CD14-positive monocyte (primary cell): ENCODE measurements at regions not wholly inside any gene's neighbourhood (a gene's known extent, or its start where the extent isn't known, plus 50 kb on each side); places are given as distances from the start of the nearest gene placed in this dataset.
A peak's percentile ranks its signal among the peaks of the same experiment; 100 is the strongest.

Experiments
- DNase-seq, 3 donors: peaks; one replicate each; pipeline ENCODE4 v3.0.0-alpha.2; 2011 to 2022
- H2AFZ ChIP-seq: 2 replicates; pipeline ENCODE4 v1.6.0; 2012; ENCODE audit warnings: mild to moderate bottlenecking, low read depth, low read length, inconsistent platforms; ENCODE audit not compliant: insufficient read depth, poor library complexity, severe bottlenecking
- H3K27ac ChIP-seq, 2 donors: 1 replicate in 1 of 2; 2 replicates in 1 of 2; pipeline ENCODE4 v1.5.1; 2012 to 2013; ENCODE audit warnings: low read length in 2 of 2, control low read depth in 1 of 2, inconsistent platforms in 1 of 2, low read depth in 1 of 2, mild to moderate bottlenecking in 1 of 2
- H3K27me3 ChIP-seq, 2 donors: one replicate each; pipeline versions ENCODE4 v1.6.0 to v1.6.1; 2011 to 2013; ENCODE audit warnings: low read length in 2 of 2; ENCODE audit not compliant: control insufficient read depth in 2 of 2, insufficient read depth in 2 of 2
- H3K36me3 ChIP-seq, 2 donors: replicated peaks in 1 of 2; 1 replicate in 1 of 2; 2 replicates in 1 of 2; pipeline versions ENCODE4 v1.5.1 to v1.6.1; 2012 to 2013; ENCODE audit warnings: low read length in 2 of 2, control low read depth in 1 of 2, inconsistent platforms in 1 of 2, mild to moderate bottlenecking in 1 of 2; ENCODE audit not compliant: insufficient read depth in 2 of 2, control insufficient read depth in 1 of 2
- H3K4me1 ChIP-seq, 2 donors: 1 replicate in 1 of 2; 2 replicates in 1 of 2; pipeline versions ENCODE4 v1.5.1 to v1.6.1; 2012 to 2013; ENCODE audit warnings: low read length in 2 of 2, control low read depth in 1 of 2, inconsistent platforms in 1 of 2, mild to moderate bottlenecking in 1 of 2, moderate library complexity in 1 of 2; ENCODE audit not compliant: insufficient read depth in 2 of 2, control insufficient read depth in 1 of 2
- H3K4me2 ChIP-seq: replicated peaks from 2 replicates; pipeline ENCODE3; 2012; ENCODE audit warnings: low read length, moderate library complexity, mild to moderate bottlenecking; ENCODE audit not compliant: poor library complexity, severe bottlenecking; ENCODE audit errors: extremely low read depth
- H3K4me3 ChIP-seq, 3 experiments: fragments of 200-600 bp in 1 of 3; sonication (generic) in 1 of 3; replicated peaks in 1 of 3; 1 replicate in 2 of 3; 2 replicates in 1 of 3; pipeline ENCODE4 v1.5.1; 2011 to 2013; ENCODE audit warnings: low read length in 3 of 3, mild to moderate bottlenecking in 3 of 3, control low read depth in 2 of 3, low read depth in 2 of 3, inconsistent platforms in 1 of 3, moderate library complexity in 1 of 3
- H3K79me2 ChIP-seq: 2 replicates; pipeline ENCODE4 v1.6.0; 2012; ENCODE audit warnings: mild to moderate bottlenecking, control low read depth, inconsistent platforms, low read length, moderate library complexity; ENCODE audit not compliant: insufficient read depth
- H3K9ac ChIP-seq: 2 replicates; pipeline ENCODE4 v1.6.0; 2017; ENCODE audit warnings: low read length, mild to moderate bottlenecking; ENCODE audit not compliant: insufficient read depth, poor library complexity, severe bottlenecking
- H3K9me3 ChIP-seq, 2 donors: replicated peaks in 1 of 2; 1 replicate in 1 of 2; 2 replicates in 1 of 2; pipeline versions ENCODE4 v1.5.1 to v1.6.1; 2012 to 2013; ENCODE audit warnings: low read length in 2 of 2, control low read depth in 1 of 2; ENCODE audit not compliant: control insufficient read depth in 1 of 2, insufficient read depth in 1 of 2
- H4K20me1 ChIP-seq: 2 replicates; pipeline ENCODE4 v1.6.0; 2012; ENCODE audit warnings: mild to moderate bottlenecking, low read length, control low read depth, moderate library complexity; ENCODE audit not compliant: insufficient read depth
- H3K27ac Mint-ChIP-seq, 7 donors: one replicate each; pipeline ENCODE4 v1.8.0; 2020; ENCODE audit warnings: mild to moderate bottlenecking in 7 of 7, mixed read lengths in 7 of 7, moderate library complexity in 6 of 7, inconsistent platforms in 2 of 7
- H3K27me3 Mint-ChIP-seq, 3 donors: one replicate each; pipeline ENCODE4 v1.8.0; 2021 to 2022; ENCODE audit warnings: low read depth in 3 of 3, mild to moderate bottlenecking in 3 of 3, mixed read lengths in 3 of 3, moderate library complexity in 3 of 3, inconsistent platforms in 1 of 3
- H3K36me3 Mint-ChIP-seq, 2 donors: one replicate each; pipeline ENCODE4 v1.8.0; 2020; ENCODE audit warnings: mixed read lengths in 2 of 2, inconsistent platforms in 1 of 2, mild to moderate bottlenecking in 1 of 2
- H3K4me1 Mint-ChIP-seq: one replicate; pipeline ENCODE4 v1.8.0; 2020; ENCODE audit warnings: mild to moderate bottlenecking, mixed read lengths
- H3K4me3 Mint-ChIP-seq, 2 donors: one replicate each; pipeline ENCODE4 v1.8.0; 2020; ENCODE audit warnings: mild to moderate bottlenecking in 2 of 2, mixed read lengths in 2 of 2, moderate library complexity in 1 of 2
- H3K9me3 Mint-ChIP-seq, 7 donors: one replicate each; pipeline ENCODE4 v1.8.0; 2020 to 2022; ENCODE audit warnings: mixed read lengths in 7 of 7, mild to moderate bottlenecking in 6 of 7, moderate library complexity in 6 of 7, inconsistent platforms in 2 of 7
- WGBS: methylation state at CpG from one replicate; pipeline ENCODE4 v1.1.5; 2013; ENCODE audit warnings: missing lambda C conversion rate; ENCODE audit not compliant: insufficient coverage; 5-methylcytosine and 5-hydroxymethylcytosine counted together
- intact Hi-C, 2 donors: fragments of 100-400 bp; cut with micrococcal nuclease; formaldehyde crosslinking; loops; one replicate each; pipeline versions ENCODE4 v1.15.0 to v1.15.1; 2023
- TF ChIP-seq, protein P1 (sequence below): fragments of 200-600 bp; IDR thresholded peaks from one replicate; pipeline ENCODE4 v1.8.0; 2022; ENCODE audit warnings: antibody characterized with exemption, mild to moderate bottlenecking

GRCh38 chr15:62846131-62846804 lies 196.3 kb upstream of the TPM1 start:
- Histone ChIP-seq H3K4me2 (no peak overlapping the region), H2AFZ (no peak overlapping the region), H3K9me3 (no peaks in the 10 kb centered on the region), H3K27ac (no peak overlapping the region), H4K20me1 (no peaks in the 10 kb centered on the region), H3K9ac (no peak overlapping the region), H3K27me3 (no peaks in the 10 kb centered on the region), H3K79me2 (no peaks in the 10 kb centered on the region), H3K4me3 (no peak overlapping the region), H3K36me3 (no peaks in the 10 kb centered on the region), H3K4me1 (no peaks in the 10 kb centered on the region)
- Mint-ChIP-seq H3K27ac (no peak overlapping the region), H3K27me3 (peaks cover 0 to 10% (median 5%) of the 10 kb centered on the region in 3 donors), H3K4me3 (no peak overlapping the region), H3K4me1 (peaks cover 7% of the 10 kb centered on the region), H3K9me3 (peaks cover 0 to 7% (median 3%) of the 10 kb centered on the region in 7 donors), H3K36me3 (no peaks in the 10 kb centered on the region)
- DNase-seq = no peak
- 94% methylated on average over 4 of the region's 10 CpGs for WGBS
- intact Hi-C loops = loop anchor here (5.0 kb wide), 1 partner anchor 246 kb away; no protein-coding TSS in a partner anchor
- TF ChIP-seq, protein P1, sequence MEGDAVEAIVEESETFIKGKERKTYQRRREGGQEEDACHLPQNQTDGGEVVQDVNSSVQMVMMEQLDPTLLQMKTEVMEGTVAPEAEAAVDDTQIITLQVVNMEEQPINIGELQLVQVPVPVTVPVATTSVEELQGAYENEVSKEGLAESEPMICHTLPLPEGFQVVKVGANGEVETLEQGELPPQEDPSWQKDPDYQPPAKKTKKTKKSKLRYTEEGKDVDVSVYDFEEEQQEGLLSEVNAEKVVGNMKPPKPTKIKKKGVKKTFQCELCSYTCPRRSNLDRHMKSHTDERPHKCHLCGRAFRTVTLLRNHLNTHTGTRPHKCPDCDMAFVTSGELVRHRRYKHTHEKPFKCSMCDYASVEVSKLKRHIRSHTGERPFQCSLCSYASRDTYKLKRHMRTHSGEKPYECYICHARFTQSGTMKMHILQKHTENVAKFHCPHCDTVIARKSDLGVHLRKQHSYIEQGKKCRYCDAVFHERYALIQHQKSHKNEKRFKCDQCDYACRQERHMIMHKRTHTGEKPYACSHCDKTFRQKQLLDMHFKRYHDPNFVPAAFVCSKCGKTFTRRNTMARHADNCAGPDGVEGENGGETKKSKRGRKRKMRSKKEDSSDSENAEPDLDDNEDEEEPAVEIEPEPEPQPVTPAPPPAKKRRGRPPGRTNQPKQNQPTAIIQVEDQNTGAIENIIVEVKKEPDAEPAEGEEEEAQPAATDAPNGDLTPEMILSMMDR = no peak

GRCh38 chr15:62846805-62847495 lies 195.6 kb upstream of the TPM1 start:
- peaks cover 0 to 7% (median 3%) of the 10 kb centered on the region in 7 donors for H3K9me3 Mint-ChIP-seq
- Histone ChIP-seq H3K79me2 (no peaks in the 10 kb centered on the region), H3K27ac (no peak overlapping the region), H3K4me2 (no peak overlapping the region), H2AFZ (no peak overlapping the region), H3K9me3 (no peaks in the 10 kb centered on the region), H3K9ac (no peak overlapping the region), H3K4me1 (no peaks in the 10 kb centered on the region), H3K4me3 (no peak overlapping the region), H3K27me3 (no peaks in the 10 kb centered on the region), H4K20me1 (no peaks in the 10 kb centered on the region), H3K36me3 (no peaks in the 10 kb centered on the region)
- no peak overlapping the region for H3K4me3 Mint-ChIP-seq
- TF ChIP-seq, protein P1 = no peak
- H3K27me3 Mint-ChIP-seq = peaks cover 0 to 10% (median 5%) of the 10 kb centered on the region in 3 donors
- no peak for DNase-seq
- H3K4me1 Mint-ChIP-seq = peaks cover 7% of the 10 kb centered on the region
- WGBS = 88% methylated on average over 4 of the region's 8 CpGs
- no peaks in the 10 kb centered on the region for H3K36me3 Mint-ChIP-seq
- intact Hi-C loops = loop anchor here (5.0 kb wide), 1 partner anchor 245 kb away; no protein-coding TSS in a partner anchor
- H3K27ac Mint-ChIP-seq = peak overlapping the region in 1 of 7 donors; percentile 69
